GM23248 (cell line): ENCODE measurements at regions not wholly inside any gene's neighbourhood (a gene's known extent, or its start where the extent isn't known, plus 50 kb on each side); places are given as distances from the start of the nearest gene placed in this dataset.

Experiments used
- DNase-seq: peaks from one replicate; pipeline ENCODE4 v3.0.0-alpha.2; 2015
- H2AFZ ChIP-seq: fragments of 200-600 bp; sonication (generic); 2 replicates; pipeline ENCODE4 v1.6.1; 2016; ENCODE audit warnings: antibody characterized with exemption
- H3F3A ChIP-seq: fragments of 200-600 bp; sonication (generic); 2 replicates; pipeline ENCODE4 v1.6.1; 2016; ENCODE audit warnings: mild to moderate bottlenecking, antibody characterized with exemption, mixed run types; ENCODE audit not compliant: insufficient read depth
- H3K27ac ChIP-seq: fragments of 200-600 bp; sonication (generic); 2 replicates; pipeline ENCODE4 v1.5.1; 2016; ENCODE audit warnings: mild to moderate bottlenecking
- H3K27me3 ChIP-seq: fragments of 200-600 bp; sonication (generic); replicated peaks from 2 replicates; pipeline ENCODE4 v1.6.1; 2016; ENCODE audit warnings: mild to moderate bottlenecking; ENCODE audit not compliant: insufficient read depth
- H3K36me3 ChIP-seq: fragments of 200-600 bp; sonication (generic); 2 replicates; pipeline ENCODE4 v1.6.1; 2016; ENCODE audit warnings: low read depth, mild to moderate bottlenecking
- H3K4me1 ChIP-seq: fragments of 200-600 bp; sonication (generic); 2 replicates; pipeline ENCODE4 v1.6.1; 2016; ENCODE audit warnings: mild to moderate bottlenecking; ENCODE audit not compliant: insufficient read depth
- H3K4me2 ChIP-seq: fragments of 200-600 bp; sonication (generic); one replicate; pipeline ENCODE4 v1.6.1; 2016; ENCODE audit warnings: mild to moderate bottlenecking; ENCODE audit not compliant: unreplicated experiment
- H3K4me3 ChIP-seq: fragments of 200-600 bp; sonication (generic); 2 replicates; pipeline ENCODE4 v1.5.1; 2016; ENCODE audit warnings: mild to moderate bottlenecking
- H3K79me2 ChIP-seq: fragments of 200-600 bp; sonication (generic); 2 replicates; pipeline ENCODE4 v1.6.1; 2016; ENCODE audit warnings: mild to moderate bottlenecking; ENCODE audit not compliant: insufficient read depth
- H3K9ac ChIP-seq: fragments of 200-600 bp; sonication (generic); 2 replicates; pipeline ENCODE4 v1.6.1; 2016; ENCODE audit warnings: mild to moderate bottlenecking
- H3K9me2 ChIP-seq: fragments of 200-600 bp; sonication (generic); 2 replicates; pipeline ENCODE4 v1.6.1; 2016; ENCODE audit warnings: mixed run types, mild to moderate bottlenecking, moderate library complexity; ENCODE audit not compliant: insufficient read depth
- H3K9me3 ChIP-seq: fragments of 200-600 bp; sonication (generic); one replicate; pipeline ENCODE4 v1.6.1; 2017; ENCODE audit warnings: low read depth
- H4K20me1 ChIP-seq: fragments of 200-600 bp; sonication (generic); 2 replicates; pipeline ENCODE4 v1.6.0; 2016; ENCODE audit not compliant: insufficient read depth
- EZH2 ChIP-seq: fragments of 200-600 bp; sonication (generic); IDR thresholded peaks from 2 replicates; pipeline ENCODE4 v1.6.1; 2018; ENCODE audit warnings: antibody characterized with exemption, mild to moderate bottlenecking; ENCODE audit not compliant: insufficient read depth, poor library complexity, severe bottlenecking
- EZH2phosphoT487 ChIP-seq: fragments of 200-600 bp; sonication (generic); IDR thresholded peaks from 2 replicates; pipeline ENCODE4 v1.6.1; 2018; ENCODE audit warnings: antibody characterized with exemption, moderate library complexity, mild to moderate bottlenecking, low read depth; ENCODE audit not compliant: insufficient read depth
- WGBS, 2 experiments: methylation state at CpG; one replicate each; pipeline ENCODE4 v1.1.6; 2015 to 2017; ENCODE audit warnings: low lambda C conversion rate in 2 of 2, low coverage in 1 of 2; ENCODE audit errors: missing lambda C conversion rate in 2 of 2; 5-methylcytosine and 5-hydroxymethylcytosine counted together
- in situ Hi-C: fragments of 300-500 bp; cut with MboI; formaldehyde crosslinking; loops from 2 replicates; pipeline ENCODE4 v1.15.0; 2020

- no peaks in the 10 kb centered on the region for H3K9me2 ChIP-seq
- H2AFZ ChIP-seq, result no peak overlapping the region
- no peak overlapping the region for H3K4me2 ChIP-seq
- H3K4me3 ChIP-seq, result no peak overlapping the region
- no peaks in the 10 kb centered on the region for H3K9me3 ChIP-seq
- no peak overlapping the region for H3K9ac ChIP-seq
- H3K27ac ChIP-seq, result no peak overlapping the region
- H3K79me2 ChIP-seq, result no peaks in the 10 kb centered on the region
- no peak for DNase-seq
- no peaks in the 10 kb centered on the region for H3K36me3 ChIP-seq
- H3K4me1 ChIP-seq, result no peaks in the 10 kb centered on the region
- H3K27me3 ChIP-seq, result no peaks in the 10 kb centered on the region
- no peaks in the 10 kb centered on the region for H4K20me1 ChIP-seq
- 86 to 87% methylated on average over 1 of the region's 1 CpG for WGBS, 2 experiments
- no peak for TF ChIP-seq EZH2phosphoT487
- no peak for TF ChIP-seq EZH2
- H3F3A ChIP-seq, result no peaks in the 10 kb centered on the region; the same call in 1 of the 2 replicates
- in situ Hi-C loops, result no loop called here
Observed at GRCh38 chr2:200218645-200219044, 87.8 kb upstream of the SPATS2L start.

- Histone ChIP-seq H3F3A (no peaks in the 10 kb centered on the region; the same call in 1 of the 2 replicates), H3K36me3 (no peaks in the 10 kb centered on the region), H4K20me1 (no peaks in the 10 kb centered on the region), H3K9me2 (no peaks in the 10 kb centered on the region), H3K9me3 (no peaks in the 10 kb centered on the region), H3K27me3 (no peaks in the 10 kb centered on the region), H3K79me2 (no peaks in the 10 kb centered on the region), H3K27ac (no peak overlapping the region), H3K9ac (no peak overlapping the region), H2AFZ (no peak overlapping the region), H3K4me2 (no peak overlapping the region), H3K4me3 (no peak overlapping the region), H3K4me1 (no peaks in the 10 kb centered on the region)
- TF ChIP-seq EZH2phosphoT487 (no peak), EZH2 (no peak)
- WGBS, 2 experiments, result 11 to 15% methylated on average over 3 of the region's 3 CpGs
- in situ Hi-C loops, result no loop called here
- DNase-seq, result no peak
Observed at GRCh38 chr2:200219309-200220113, 87.0 kb upstream of the SPATS2L start.

- Histone ChIP-seq H3K9ac (no peak overlapping the region), H3K27me3 (no peaks in the 10 kb centered on the region), H3K27ac (no peak overlapping the region), H3K9me3 (no peaks in the 10 kb centered on the region), H3K4me1 (no peaks in the 10 kb centered on the region), H3K36me3 (no peaks in the 10 kb centered on the region), H4K20me1 (no peaks in the 10 kb centered on the region), H3K4me2 (no peak overlapping the region), H3F3A (no peaks in the 10 kb centered on the region; the same call in 1 of the 2 replicates), H3K79me2 (no peaks in the 10 kb centered on the region), H3K4me3 (no peak overlapping the region), H3K9me2 (no peaks in the 10 kb centered on the region), H2AFZ (no peak overlapping the region)
- TF ChIP-seq EZH2, result no peak
- no peak for TF ChIP-seq EZH2phosphoT487
- in situ Hi-C loops, result no loop called here
- 38 to 41% methylated on average over 4 of the region's 4 CpGs for WGBS, 2 experiments
- DNase-seq, result no peak
Observed at GRCh38 chr2:200220251-200220650, 86.2 kb upstream of the SPATS2L start.

- in situ Hi-C loops, result no loop called here
- no peak overlapping the region for H3K4me2 ChIP-seq
- H3K27me3 ChIP-seq, result no peaks in the 10 kb centered on the region
- H3K79me2 ChIP-seq, result no peaks in the 10 kb centered on the region
- TF ChIP-seq EZH2 (no peak), EZH2phosphoT487 (no peak)
- no peaks in the 10 kb centered on the region; the same call in 1 of the 2 replicates for H3F3A ChIP-seq
- H3K9me3 ChIP-seq, result no peaks in the 10 kb centered on the region
- H3K9me2 ChIP-seq, result no peaks in the 10 kb centered on the region
- no peak overlapping the region for H3K4me3 ChIP-seq
- no peaks in the 10 kb centered on the region for H3K36me3 ChIP-seq
- no peak overlapping the region for H2AFZ ChIP-seq
- H4K20me1 ChIP-seq, result no peaks in the 10 kb centered on the region
- WGBS, 2 experiments, result 91 to 92% methylated on average over 4 of the region's 4 CpGs
- no peak overlapping the region for H3K9ac ChIP-seq
- no peak for DNase-seq
- no peaks in the 10 kb centered on the region for H3K4me1 ChIP-seq
- H3K27ac ChIP-seq, result no peak overlapping the region
Observed at GRCh38 chr2:200221055-200221955, 85.2 kb upstream of the SPATS2L start.
